Activated CD4-positive, alpha-beta T cell treated with anti-CD3 and anti-CD28 coated beads, Interleukin-2, amount 50 U/mL, for 16 hours (primary cell): ENCODE measurements at regions not wholly inside any gene's neighbourhood (a gene's known extent, or its start where the extent isn't known, plus 50 kb on each side); places are given as distances from the start of the nearest gene placed in this dataset.

ENCODE experiments used
- DNase-seq: peaks from one replicate; pipeline ENCODE4 v3.0.0-alpha.2; 2020

DNA sequence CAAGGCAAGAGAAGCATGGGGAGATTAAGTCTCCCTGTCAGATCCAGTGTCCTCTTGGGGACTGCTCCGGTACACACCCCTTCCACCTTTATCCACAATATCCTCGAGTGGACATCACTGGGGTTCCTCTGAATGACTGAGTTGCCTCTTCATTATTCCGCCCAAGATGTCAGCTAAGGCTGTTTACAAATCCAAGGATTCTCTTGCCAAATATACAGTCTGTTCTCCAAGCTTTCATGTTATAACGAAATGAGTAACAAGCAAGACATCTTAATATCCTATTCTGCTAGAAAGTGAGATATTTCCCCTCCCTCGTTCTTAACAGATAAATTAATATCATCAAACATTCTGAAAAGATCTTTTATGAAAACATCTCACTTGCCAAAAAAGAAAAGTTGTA lies 314.1 kb upstream of the IRX5 start:
- no peak for DNase-seq

- no peak for DNase-seq
Observed at GRCh38 chr16:54605536-54606066, 319.0 kb upstream of the IRX3 start.

GRCh38 chr16:54602666-54603065 lies 316.1 kb upstream of the IRX3 start:
- DNase-seq: no peak

DNA sequence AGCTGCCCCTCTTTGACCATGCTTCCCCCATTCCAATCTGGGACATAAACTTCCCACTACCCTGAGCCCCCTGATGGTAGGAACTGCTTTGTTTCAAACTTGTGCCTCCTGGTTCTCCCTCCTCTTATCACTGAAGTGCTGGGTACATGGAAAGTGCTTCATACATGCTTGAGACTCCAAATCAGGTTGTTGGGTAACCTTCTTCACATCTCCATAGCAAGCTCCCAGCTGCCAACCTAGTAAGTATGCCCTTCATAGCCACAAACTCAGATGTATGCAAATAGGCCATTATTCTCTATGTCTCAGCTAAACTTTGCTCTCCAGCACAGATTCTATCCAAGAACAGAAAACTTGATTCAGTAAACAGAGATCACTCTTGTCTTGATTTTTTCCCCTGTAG lies 310.6 kb upstream of the IRX3 start:
- DNase-seq: no peak

- no peak for DNase-seq
Observed at GRCh38 chr16:54595621-54596020, 309.0 kb upstream of the IRX3 start.

GRCh38 chr16:54594601-54595391 lies 308.2 kb upstream of the IRX3 start:
- DNase-seq: no peak

- DNase-seq: no peak
Observed at GRCh38 chr16:54591816-54592246, 305.2 kb upstream of the IRX3 start.

- no peak for DNase-seq
Observed at GRCh38 chr16:54590836-54591235, 304.2 kb upstream of the IRX3 start.

GRCh38 chr16:54589326-54589725 lies 302.7 kb upstream of the IRX3 start:
- no peak for DNase-seq

GRCh38 chr16:54588026-54588425 lies 301.4 kb upstream of the IRX3 start:
- DNase-seq: no peak

- DNase-seq: no peak
Observed at GRCh38 chr16:54587176-54587515, 300.6 kb upstream of the IRX3 start.

DNA sequence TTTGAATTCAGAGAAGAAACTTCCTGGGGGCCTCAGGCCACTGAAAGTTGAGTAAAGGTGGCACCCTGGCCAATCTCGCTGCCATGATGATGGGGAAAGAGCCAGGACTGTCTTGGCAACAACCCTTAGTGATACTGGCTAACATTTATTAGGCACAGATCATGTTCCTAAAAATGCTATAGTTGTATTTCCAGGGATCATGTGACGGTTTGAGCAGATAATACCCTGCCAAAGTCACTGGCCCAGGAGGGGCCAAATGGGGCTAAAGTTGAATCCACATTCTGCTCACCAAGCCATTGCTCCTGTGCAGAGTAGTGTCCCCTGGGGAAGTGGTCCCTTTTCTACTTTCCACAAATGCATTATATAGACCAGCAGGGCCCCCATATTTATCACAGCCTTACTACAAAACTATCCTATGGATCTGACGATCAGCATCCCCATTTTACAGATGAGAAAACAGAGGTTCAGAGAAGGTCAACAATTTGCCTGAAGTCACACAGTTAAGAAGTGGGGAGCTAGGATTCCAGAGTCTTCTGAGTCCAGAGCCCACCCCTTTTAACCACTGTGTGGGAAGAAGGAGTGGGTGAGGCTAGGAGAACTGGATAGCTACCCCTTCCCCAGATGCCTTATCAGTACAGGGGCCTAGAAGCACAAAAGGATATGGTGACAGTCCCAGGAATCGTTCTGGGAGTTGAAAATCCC lies 300.0 kb upstream of the IRX3 start:
- no peak for DNase-seq

DNA sequence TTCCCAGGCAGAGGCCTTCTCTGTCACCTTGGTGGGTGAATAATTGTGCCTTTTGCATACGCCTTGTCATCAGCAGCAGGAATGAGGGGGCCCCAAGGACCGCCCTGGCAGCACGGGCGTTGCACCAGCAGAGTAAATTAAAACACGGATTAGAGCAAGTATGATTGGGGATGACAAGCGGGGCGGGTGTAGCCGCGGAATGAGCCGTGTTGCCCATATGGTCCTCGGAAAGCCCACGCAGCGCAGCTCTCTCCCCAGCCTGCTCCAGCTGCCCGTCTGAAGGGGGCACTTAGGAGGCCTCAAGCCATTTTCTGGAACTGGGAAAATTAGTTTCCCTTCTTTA lies 299.4 kb upstream of the IRX3 start:
- DNase-seq: no peak

GRCh38 chr16:54585094-54585997 lies 298.8 kb upstream of the IRX3 start:
- no peak for DNase-seq

- no peak for DNase-seq
Observed at GRCh38 chr16:54584121-54584520, 297.5 kb upstream of the IRX3 start.

DNA sequence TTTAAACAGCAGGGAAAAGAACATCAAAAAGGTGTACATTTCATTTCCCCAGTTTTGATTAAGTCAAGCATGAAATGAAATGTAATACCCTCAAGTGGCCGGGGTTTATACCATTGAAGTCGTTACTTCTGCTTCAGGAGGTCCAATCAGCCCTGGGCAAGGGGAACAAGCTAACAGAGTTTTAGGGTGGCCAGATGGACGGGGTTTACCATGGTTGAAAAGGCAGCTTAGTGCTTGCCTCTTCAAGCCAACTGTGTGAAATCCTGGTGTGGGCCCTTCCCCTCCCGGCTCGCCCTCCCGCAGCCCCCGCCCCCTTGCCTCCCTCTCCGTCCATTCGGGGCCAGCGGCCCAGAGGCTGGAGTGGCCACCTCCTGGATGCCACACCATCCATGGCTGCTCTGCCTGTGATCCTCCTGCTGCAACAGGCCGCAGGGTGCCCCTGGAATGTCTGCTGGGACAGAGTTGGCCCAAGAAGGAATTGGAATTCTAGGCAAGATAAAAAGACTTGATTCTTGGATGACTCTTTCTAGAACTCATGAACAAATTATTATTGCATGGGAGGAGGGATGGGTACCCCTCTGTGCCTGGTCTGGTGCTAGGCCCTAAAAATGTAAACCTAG lies 296.2 kb upstream of the IRX3 start:
- DNase-seq: no peak

- DNase-seq: no peak
Observed at GRCh38 chr16:54579106-54579728, 292.6 kb upstream of the IRX3 start.

DNA sequence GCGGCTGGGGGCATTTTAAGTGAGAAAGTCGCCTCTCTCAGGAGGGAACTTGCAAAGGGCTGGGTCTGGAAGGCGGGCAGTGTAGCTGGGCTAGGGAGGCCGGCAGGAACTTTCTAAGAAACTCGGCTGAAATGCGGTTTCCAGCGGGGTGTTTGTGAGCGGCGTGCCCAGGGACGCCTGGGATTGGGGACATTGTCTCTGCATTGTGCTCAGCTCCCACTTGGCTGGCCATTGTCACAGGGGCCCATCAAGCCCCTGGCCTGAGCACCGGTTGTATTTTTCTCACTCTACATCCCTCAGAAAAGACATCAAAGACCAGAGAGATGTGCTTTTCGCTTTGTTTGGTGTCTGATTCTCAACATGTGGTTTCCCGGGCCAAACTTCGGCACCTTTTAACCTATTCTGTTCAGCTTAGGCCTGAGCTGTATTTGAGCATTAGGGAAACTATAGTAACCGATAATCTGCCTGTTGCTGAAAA lies 291.1 kb upstream of the IRX3 start:
- DNase-seq: no peak

DNA sequence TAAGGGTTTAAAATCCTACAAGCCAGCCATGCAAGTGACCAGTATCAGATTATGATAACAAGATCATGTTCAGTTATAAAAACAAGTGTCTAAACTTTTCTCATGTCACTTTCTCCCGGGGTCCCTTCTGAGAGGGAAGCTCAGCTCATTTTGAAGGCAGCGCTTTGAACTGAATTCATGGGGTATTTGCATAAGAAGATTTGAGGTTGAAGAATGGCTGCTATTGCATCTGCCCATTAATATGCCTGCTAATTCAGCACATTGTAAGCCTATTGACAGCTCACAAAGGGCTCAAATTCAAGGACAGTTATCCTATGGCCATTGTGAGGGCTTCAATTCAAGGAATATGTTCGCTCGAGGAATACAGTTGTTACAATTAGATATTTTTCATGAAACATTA lies 290.2 kb upstream of the IRX3 start:
- DNase-seq: no peak

DNA sequence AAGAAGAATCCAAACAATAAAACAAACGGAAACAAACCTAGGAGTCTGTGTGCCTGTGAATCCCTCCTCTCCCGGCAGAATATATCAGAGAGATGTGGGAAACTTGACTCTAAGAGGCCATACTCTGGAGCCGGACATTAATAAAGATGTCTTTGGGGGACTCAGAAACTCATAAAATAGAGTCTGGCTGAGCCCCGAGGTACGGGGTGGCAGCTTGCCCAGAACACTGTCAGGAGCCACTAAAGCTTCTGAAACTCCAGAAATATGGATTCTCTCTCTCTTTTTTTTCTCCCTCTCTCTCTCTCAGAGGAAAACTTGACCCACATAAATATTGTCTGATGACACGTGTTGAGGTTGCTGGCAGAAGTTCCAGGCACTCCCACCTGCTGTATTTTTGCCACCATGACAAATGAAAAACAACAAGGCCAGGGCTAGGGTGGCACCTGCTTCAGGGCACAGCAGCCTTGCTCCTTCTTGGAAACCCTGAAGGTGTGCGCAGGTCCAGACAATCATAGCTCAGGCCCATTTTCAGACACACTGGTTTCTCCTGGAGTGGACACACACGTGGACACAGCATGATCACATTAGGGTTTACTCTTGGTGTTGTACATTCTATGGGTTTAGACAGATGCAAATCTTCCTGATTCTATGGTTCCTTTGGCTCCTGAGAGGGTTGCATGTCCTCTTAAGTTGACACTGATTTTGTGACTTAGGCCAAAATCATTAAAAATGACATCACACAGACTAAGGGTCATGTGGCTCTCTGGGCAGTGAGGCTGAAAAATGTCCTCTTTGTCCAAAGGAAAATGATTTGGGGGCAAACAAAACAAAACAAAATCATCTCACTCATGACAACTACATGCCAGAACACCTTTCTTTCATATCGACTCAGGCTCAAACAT lies 282.6 kb upstream of the IRX3 start:
- no peak for DNase-seq

DNA sequence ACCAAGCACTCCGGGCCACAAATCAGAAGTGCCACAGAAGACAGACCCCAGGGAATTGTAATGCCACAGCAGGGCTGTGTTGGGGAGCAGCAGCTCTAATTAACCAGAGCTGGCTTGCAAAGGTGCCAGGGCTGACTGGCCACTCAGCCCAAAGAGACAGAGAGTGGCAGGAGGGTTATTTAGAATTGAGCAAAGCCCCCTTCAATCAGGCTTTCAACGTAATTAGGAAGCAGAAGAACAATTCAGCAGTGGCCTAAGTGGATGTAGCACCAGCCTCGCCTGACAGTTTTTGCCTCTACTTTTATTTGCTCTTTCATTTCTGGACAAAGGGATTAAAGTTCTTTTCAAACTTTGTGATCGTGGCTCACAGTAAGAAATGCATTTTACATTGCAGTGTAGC lies 278.3 kb upstream of the IRX3 start:
- no peak for DNase-seq
